ENCODE measurements at regions not wholly inside any gene's neighbourhood (a gene's known extent, or its start where the extent isn't known, plus 50 kb on each side); places are given as distances from the start of the nearest gene placed in this dataset.
"Not testable (repeated sequence)": the region's sequence is repeated elsewhere in the genome, so short reads cannot be mapped to it uniquely, and the experiment has no call there.

DNA sequence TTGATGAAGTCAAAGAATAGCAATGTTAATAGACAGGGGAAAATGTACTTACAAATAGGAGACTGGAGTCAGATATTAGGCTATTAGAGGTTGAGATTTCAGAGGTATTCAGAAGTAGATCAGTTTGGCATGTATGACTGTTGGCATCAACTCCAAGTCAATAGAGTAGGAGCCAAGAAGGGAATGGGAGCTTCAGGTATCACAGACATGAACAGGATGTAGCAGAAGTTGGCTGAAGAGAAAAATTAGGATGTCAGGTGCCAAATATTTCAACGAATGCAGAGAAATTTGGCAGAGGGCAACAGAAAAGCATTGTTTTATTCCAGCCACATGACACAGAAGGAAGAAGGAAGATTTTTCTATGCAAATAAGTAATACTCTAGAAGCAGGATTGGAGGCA, 69.7 kb downstream of the GLYATL1 start:
- intact Hi-C loops (cut with DNase I), result no loop called here
- no peak for ATAC-seq
- no peak for DNase-seq

DNA sequence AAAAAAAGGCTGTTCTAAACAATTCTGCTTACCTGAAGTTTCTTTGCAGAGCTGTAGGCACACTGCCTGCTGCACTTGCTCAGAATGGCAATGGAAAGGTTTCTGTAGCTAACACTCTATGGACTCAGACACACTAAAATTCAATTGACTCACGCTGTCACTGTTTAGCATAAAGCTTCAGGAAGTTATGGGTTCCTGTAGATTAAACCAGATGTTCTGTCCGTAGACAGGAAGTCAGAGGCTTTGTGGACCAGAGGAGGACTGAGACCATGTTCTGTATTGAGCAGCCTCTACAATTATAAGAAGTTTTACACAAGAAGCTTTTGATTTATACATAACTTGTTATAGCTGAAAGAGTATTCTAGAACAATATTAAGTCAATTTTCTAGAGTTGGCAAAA, 70.4 kb downstream of the GLYATL1 start:
- DNase-seq, result no peak
- intact Hi-C loops (cut with DNase I), result no loop called here
- ATAC-seq, result no peak

DNA sequence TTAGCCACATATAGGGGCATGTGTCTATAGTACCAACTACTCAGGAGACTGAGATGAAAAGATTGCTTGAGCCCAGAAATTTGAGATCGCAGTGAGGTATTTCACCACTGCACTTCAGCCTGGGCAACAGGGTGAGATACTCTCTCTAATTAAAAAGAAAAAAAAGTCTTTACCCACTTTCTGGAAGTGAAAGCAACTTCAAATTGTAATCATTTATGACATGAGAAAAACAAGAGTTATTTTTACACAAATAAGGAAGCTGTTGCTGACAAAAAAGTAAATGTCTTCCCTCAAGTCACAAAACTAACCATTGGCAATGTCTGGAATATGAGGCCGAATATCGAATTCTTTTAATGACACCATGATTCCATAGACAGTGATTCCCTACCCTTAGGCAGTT, 71.4 kb downstream of the GLYATL1 start:
- intact Hi-C loops (cut with DNase I), result no loop called here

DNA sequence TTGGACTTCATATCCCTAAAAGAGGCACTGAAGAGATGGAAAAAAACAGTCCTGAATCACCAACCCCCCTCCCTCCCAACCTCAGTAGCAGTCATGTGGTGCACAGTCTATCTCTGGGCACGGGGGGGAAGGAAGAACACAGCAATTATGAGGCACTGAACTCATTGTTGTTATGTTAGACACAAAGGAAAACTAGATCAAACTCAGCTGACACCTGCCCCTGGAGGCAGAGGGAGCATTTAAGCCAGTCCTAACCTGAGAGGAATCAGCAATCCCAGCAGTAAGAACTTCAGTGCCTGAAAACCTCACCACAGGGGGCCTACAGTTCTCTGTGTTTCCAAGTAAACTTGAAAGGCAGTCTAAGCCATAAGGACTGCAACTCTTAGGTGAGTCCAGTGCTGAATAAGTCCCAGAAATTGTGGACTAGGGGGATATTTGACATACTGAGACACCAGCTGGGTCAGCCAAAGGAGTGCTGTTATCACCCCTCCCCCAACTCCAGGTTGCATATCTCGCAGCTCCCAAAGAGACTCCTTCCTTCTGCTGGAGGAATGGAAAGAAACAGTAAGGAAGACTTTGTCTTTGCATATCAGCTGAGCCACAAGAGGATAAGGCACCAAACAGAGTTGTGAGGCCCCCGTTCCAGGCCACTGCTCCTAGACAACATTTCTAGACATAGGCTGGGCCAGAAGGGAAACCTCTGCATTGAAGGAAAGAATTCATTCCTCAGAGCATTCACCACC, 72.5 kb downstream of the GLYATL1 start:
- intact Hi-C loops (cut with DNase I), result no loop called here
- DNase-seq, result no peak
- peak in 1 of 2 donors; percentile 18 for ATAC-seq

More for the DNA sequence above, 71.4 kb downstream of the GLYATL1 start:
- DNase-seq (no peak), ATAC-seq (no peak)

DNA sequence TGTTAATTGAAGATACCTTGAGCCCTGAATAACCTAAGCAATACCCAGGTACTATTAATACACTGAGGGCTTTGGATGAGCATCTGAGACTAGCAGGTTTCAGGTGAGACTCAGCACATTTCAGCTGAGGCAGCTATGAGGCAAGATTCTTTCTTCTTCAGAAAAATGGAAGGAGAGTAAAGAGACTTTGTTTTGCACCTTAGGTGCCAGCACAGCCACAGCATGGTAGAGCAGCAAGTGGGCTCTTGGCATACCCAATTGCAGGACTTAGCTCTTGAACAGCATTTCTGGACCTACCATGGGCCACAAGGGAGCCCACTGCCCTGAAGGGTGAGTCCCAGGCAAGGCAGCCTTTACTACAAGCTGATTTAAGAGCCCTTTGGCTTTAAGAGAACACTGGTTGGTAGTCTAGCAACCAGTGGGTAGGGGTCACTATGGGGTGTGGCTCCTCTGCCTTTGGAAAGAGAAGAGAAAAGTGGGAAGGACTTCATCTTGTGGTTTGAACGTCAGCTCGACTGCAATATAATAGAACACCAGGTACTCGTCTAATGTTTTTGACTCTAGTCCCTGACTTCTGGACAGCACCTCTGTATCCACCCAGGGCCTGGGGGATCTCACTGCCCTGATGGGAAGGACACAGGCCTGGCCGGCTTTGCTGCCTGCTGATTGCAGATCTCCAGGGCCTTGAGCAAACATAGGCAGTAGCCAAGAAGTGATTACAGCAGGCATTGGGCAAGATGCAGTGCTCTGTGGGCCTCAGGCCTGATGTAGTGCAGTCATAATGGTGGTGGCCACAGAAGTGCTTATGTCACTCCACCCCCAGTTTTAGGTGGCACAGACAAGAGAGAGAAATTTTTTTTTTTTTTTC, 73.3 kb downstream of the GLYATL1 start:
- no peak for DNase-seq
- intact Hi-C loops (cut with DNase I), result no loop called here
- peak in 1 of 2 donors; percentile 72 for ATAC-seq

DNA sequence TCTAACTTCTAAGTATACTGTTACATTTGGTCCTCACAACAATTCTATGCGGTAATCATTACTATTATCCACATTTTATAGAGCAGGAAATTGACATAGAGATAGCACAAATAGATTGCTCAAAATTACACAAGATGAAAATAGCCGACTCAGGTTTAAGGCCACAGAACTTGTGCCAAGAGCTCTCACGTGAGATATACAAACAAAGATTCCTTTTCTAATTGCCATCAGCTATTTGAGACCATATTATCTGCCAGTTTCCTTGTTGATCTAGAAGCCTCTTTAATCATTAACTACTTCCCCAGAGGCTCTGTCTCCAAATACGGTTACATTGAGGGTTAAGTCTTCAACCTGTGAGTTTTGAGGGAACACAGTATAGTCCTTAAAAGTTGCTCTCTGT, 61.0 kb upstream of the GLYATL1B start:
- no peak for DNase-seq
- no peak for ATAC-seq
- intact Hi-C loops (cut with DNase I), result no loop called here

DNA sequence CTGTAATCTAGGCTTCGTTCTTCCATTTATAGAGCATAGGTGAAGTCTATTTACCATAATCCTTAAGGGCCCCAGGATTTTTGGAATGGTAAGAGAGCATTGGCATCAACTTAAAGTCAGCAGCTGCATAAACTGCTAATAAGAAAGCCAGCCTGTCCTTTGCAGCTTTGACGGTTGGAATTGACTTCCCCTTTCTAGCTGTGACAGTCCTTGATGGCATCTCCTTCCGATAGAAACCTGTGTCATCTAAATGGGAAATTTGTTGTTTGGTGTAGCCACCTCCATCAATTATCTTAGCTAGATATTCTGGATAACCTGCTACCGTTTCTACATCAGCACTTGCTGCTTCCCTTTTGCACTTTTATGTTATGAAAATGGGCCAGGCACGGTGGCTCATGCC, 58.0 kb upstream of the GLYATL1B start:
- ATAC-seq (no peak), DNase-seq (no peak)
- intact Hi-C loops (cut with DNase I), result no loop called here

- ATAC-seq, result no peak
- no peak for DNase-seq
- intact Hi-C loops (cut with DNase I), result no loop called here
These were observed 56.7 kb upstream of the GLYATL1B start for GRCh38 chr11:59029366-59029889.

GRCh38 chr11:59030037-59030436, 56.1 kb upstream of the GLYATL1B start:
- intact Hi-C loops (cut with DNase I), result no loop called here
- ATAC-seq, result no peak
- DNase-seq, result no peak

DNA sequence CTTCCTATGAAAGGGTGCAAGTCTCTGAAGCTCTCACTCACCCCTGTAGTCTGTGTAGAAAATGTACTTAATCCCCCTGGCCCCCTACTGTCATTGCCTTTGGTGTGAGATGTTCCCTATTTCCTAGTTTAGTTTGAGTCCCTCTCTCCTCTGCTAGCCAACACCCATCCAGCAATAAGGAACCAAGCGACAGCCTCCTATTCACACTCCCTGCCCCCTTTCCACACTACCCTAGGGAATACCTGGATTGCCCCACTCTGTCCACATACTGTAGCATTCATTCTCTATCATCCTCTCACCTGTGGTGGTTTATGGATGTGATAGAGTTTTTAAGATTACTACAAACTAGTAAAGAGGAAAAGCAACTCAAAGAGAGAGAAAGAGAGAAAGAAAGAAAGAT, 54.4 kb upstream of the GLYATL1B start:
- intact Hi-C loops (cut with DNase I); DNase-seq; ATAC-seq: not testable (repeated sequence)

Data from left cardiac atrium (tissue), 4 donors.